Tongue (tissue), 1 donor: ENCODE measurements at regions not wholly inside any gene's neighbourhood (a gene's known extent, or its start where the extent isn't known, plus 50 kb on each side); places are given as distances from the start of the nearest gene placed in this dataset.

Experiments
- DNase-seq: peaks from one replicate; pipeline ENCODE4 v3.0.0-alpha.2; 2015

- no peak for DNase-seq
Measured at GRCh38 chr14:94682736-94683135, 70.5 kb downstream of the SERPINA3 start.

- DNase-seq, result no peak
Measured at GRCh38 chr14:94682061-94682516, 69.9 kb downstream of the SERPINA3 start.

- no peak for DNase-seq
Measured at GRCh38 chr14:94681300-94682060, 69.3 kb downstream of the SERPINA3 start.

- no peak for DNase-seq
Measured at GRCh38 chr14:94680862-94681288, 68.7 kb downstream of the SERPINA3 start.

- no peak for DNase-seq
Measured at GRCh38 chr14:94679937-94680861, 68.0 kb downstream of the SERPINA3 start.

- DNase-seq, result no peak
Measured at GRCh38 chr14:94679106-94679810, 67.1 kb downstream of the SERPINA3 start.

GRCh38 chr14:94677747-94678146, 65.6 kb downstream of the SERPINA3 start:
- DNase-seq, result no peak

- no peak for DNase-seq
Measured at GRCh38 chr14:94677213-94677612, 65.0 kb downstream of the SERPINA3 start.

GRCh38 chr14:94676495-94677185, 64.4 kb downstream of the SERPINA3 start:
- no peak for DNase-seq

- no peak for DNase-seq
Measured at GRCh38 chr14:94675036-94675435, 62.8 kb downstream of the SERPINA3 start.

GRCh38 chr14:94673781-94674231, 61.6 kb downstream of the SERPINA3 start:
- no peak for DNase-seq
